ENCODE measurements at regions not wholly inside any gene's neighbourhood (a gene's known extent, or its start where the extent isn't known, plus 50 kb on each side); places are given as distances from the start of the nearest gene placed in this dataset.

- no peak for TF ChIP-seq CHD7 (IDR thresholded peaks at IDR 0.05; ENCODE audit: insufficient replicate concordance, low read length)
- TF ChIP-seq SP2 (IDR thresholded peaks at IDR 0.05; ENCODE audit: low read length) = no peak
- TF ChIP-seq CHD2 (IDR thresholded peaks at IDR 0.05; ENCODE audit: low read length) = no peak
- TF ChIP-seq CBX5 (IDR thresholded peaks at IDR 0.05; ENCODE audit: low read depth, low read length) = no peak
These were observed 304.6 kb upstream of the ZFP64 start (continued) for GRCh38 chr20:52496191-52496590.

Measured in H1 (cell line).